Right kidney (tissue), 1 donor: ENCODE measurements at regions not wholly inside any gene's neighbourhood (a gene's known extent, or its start where the extent isn't known, plus 50 kb on each side); places are given as distances from the start of the nearest gene placed in this dataset.

Experiments used
- DNase-seq: peaks from one replicate; pipeline ENCODE4 v3.0.0-alpha.2; 2016

DNA sequence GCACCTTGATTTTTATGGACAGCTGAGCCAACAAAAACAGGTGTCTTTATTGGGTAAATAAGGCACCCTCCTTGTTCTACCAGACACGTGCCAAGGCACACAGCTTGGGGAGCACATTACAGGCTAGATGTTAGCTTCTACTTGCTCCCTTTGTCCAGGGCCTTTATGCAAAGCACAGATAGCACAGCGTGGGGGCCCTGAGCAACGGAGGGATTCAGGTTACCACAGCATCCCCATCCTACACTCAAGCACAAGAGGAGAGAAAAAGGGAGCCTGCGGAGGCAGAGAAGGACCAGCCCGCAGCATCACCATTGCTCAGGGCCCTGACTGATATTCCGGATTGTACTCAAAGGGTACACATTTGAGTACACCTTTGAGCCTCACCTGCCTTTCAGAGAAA, 181.7 kb upstream of the KIF2A start:
- no peak for DNase-seq

GRCh38 chr5:62126090-62126489, 179.9 kb upstream of the KIF2A start:
- DNase-seq = no peak

GRCh38 chr5:62127098-62127736, 178.8 kb upstream of the KIF2A start:
- no peak for DNase-seq

DNA sequence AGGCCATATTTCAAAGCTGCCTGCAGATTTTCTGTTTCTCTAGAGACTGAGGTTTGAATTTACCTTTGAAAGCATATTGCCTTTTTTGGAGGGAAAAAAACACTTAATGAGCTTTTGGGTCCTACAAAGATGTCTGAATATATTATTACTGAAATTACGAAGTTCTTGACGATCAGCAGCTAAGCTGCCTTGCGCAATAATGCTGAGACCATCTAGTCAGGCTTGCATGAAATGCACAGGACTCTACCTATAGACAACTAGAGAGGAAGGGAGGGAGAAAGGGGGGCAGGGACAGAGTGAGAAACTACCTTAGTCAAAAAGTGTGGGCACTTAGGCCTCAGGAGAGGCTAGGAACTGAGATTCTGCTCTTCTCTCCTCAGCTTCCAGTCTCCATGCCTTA, 175.9 kb upstream of the KIF2A start:
- DNase-seq = no peak

- no peak for DNase-seq
Measured at GRCh38 chr5:62132276-62132675, 173.7 kb upstream of the KIF2A start.

DNA sequence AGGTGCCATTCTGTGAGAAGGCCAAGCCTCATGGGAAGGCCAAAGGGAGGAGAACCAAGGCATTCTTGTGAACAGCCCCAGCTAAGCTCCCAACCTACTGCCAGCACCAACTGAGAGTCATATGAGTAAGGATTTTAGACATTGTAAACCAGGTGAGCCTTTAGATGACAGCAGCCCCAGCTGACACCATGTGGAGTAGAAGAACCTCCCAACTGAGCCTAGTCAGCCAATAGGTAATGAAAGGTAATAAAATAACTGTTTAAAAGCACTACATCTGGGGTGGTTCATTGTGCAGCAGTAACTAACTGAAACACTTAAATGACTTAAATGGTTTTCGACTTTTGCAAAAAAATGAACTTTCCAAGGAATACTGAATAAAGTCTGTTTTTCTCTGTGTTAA, 172.6 kb upstream of the KIF2A start:
- DNase-seq = no peak

DNA sequence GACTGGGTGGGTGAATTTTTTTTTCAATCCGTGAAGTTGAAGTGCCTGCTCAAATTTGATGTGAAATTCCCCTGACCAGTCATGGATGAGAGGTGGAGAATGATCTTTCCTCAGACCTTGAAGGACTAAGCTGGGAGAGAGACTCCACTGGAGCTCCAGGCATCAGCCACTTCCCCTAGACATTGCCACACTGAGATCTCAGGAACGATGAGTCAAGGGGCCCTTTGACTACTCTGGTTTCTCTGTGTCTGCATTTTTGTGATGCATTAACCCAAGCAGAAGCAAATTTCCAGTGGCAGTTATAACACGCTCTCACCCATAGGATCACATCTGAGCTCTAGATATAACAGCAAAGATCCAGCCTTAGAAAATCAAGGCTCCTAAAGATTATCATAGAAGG, 171.2 kb upstream of the KIF2A start:
- no peak for DNase-seq

DNA sequence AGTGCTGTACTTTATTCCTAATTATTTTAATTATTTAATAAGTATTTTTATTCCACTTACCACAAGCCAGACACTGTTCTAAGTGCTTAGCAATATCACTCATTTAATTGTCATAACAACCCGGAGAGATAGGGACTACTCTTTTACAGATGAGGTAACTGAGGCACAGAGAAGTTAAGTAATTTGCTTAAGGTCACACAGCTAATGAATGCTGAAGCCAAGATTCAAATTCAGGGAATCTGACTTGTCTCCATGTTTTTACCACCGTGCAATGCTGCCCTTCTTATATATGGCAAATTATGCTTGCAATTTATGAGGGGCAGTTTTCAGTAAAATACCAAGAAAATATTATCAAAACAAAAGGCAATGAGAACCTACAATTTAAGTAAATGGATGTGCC, 168.4 kb upstream of the KIF2A start:
- no peak for DNase-seq

GRCh38 chr5:62138607-62139006, 167.4 kb upstream of the KIF2A start:
- no peak for DNase-seq

- no peak for DNase-seq
Measured at GRCh38 chr5:62139741-62140140, 166.3 kb upstream of the KIF2A start.

- DNase-seq = no peak
Measured at GRCh38 chr5:62142351-62142750, 163.7 kb upstream of the KIF2A start.

DNA sequence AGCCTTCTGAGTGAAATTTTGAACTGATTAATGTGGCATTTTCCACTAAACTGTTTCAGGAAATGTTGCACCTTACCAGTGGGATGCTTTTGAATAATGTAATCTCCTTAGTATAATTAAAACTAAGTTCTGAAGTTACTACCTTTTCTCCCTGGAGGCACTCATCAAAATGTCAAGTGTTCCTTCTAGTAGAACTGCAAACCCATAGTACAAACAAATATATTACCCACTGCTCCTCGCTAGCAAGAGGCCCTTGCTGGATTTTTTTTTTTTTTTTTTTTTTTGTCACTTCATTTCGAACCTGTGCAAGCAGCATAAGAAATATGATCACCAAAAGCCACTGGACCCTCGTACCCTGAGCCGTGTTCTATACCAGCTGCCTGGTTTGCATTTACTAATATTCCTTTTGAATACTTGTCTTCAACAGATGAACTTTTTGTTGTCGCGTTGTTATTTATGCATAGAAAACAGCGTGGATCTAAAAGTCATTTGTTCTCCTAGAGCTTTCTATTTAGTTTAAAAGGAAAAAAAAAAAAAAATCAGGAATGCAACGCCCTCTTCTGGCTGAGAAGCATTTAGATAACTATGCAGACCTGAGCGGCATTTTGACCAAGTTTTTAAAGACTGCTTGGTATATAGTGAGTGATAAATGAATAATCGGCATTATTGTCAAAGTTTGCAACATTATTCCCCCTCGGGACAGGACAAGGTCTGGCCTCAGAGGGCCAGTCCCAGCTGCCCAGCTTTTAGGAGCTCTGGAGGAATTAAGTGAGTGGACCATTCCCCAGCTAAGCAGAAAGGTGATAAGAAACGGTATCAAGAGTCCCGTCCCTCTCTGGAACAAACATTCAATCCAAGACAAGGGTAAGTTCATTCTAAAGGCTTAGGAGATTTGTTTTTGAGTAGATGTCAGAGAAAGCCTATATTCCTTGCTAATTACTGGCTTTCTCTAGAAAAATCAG, 162.5 kb upstream of the KIF2A start:
- peak; percentile 49 for DNase-seq

DNA sequence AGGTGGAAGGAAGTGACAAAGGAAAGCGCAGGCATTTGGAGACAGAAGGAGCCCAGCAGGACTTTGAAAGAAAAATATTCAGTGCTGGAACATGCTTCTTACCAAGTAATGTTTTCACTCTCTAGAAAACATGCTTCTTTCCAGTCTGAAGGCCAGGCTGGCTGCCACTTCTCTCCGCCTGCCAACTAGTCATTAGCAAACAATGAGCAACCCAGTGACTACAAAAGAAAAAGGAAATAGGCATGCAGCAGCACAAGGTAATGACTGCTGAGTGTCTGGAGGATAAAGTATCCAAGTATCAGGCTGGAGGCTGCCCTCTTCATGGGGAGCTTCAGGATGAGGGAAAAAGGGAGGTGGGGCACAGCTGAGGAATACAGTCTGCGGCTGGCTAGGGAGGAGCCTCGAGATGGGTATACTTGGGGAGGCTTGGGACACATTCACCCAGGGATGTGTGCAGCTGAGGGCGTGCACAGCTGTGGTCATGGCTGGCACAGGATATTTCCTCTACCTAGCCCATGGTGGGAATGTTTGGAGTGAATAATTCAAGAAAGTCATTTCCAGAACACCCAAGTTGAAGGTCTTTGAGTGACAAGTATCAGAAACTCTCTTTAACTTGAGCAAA, 161.5 kb upstream of the KIF2A start:
- DNase-seq = no peak

GRCh38 chr5:62149879-62150278, 156.1 kb upstream of the KIF2A start:
- no peak for DNase-seq

DNA sequence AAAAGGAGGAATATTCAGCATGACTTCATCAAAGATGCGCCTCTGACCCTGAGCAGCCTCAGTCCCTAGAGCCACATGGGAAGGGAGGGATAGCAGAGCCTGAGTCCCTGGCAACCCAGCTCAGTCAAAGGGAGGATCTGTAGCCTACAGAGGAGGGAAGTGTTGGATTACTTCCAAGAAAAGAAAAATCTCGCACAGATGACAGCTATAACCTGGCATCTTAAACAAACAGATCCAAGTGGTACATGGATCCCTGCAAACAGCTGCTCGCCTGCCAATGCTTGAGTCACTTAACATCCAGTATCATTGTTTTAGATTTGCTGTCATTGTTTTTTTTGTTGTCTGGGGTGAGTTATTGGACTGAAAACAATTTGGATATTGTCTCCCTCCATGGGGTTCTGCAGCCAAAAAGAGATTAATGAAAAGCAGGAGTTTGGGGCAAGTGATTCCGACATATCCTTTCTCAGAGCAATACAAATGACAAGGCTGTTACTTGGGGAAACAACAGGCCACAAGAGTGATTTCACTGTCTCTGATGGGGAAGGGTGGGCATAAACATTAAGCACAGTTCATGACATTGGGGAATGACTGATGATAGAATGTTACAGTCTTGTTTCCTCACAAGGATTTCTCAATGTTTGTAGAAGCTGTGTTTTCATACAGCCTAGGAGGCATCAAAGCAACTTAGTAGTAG, 153.5 kb upstream of the KIF2A start:
- no peak for DNase-seq

DNA sequence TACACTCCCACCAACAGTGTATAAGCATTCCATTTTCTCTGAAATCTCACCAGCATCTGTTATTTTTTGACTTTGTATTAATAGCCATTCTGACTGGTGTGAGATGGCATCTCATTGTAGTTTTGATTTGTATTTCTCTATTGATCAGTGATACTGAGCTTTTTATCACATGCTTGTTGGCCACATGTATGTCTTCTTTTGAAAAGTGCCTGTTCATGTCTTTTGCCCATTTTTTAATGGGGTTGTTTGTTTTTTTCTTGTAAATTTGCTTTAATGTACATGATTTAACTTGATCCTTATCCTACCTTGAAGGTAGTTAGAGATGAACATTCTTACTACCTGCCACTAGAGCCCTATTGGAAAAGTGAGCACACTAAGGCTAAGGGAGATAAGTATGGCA, 151.2 kb upstream of the KIF2A start:
- DNase-seq = no peak

- no peak for DNase-seq
Measured at GRCh38 chr5:62155988-62156387, 150.0 kb upstream of the KIF2A start.

DNA sequence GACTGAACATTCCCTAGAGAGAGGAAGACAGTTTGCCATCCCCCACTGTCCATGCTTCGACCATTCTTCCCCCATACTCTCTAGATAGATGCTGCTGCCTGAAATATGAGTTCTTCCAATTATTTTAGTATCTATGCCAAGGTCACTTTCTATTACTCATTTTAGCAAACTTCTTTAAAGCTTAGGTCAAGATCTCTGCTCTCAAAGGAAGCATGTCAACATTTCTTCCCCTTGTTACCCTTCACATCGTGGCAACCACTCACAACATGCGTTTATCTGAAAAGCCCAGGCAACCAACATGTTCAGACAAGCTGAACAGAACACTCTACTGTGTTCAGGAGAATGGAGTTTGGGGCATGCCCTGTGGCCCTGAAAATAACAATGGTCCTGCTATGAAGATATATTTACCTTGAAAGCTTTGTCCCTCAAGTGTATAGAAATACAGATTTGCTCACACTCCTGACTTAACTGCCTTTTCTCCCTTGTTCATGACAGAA, 138.4 kb upstream of the KIF2A start:
- no peak for DNase-seq

- DNase-seq = no peak
Measured at GRCh38 chr5:62168506-62169281, 137.3 kb upstream of the KIF2A start.

DNA sequence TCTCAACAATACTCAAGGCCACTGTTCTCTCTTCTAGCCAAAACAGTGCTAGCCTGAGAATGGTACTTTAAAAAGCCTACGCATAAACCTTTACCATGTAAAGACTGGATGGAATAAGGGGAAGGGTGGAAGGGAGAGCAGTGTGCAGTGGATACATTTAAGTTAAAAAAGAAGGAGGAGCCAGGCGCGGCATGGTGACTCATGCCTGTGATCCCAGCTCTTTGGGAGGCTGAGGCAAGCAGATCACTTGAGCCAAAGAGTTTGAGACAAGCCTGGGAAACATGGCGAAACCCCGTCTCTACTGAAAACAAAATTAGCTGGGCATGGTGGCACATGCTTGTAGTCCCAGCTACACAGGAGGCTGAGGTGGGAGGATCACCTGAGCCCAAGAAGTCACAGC, 127.7 kb upstream of the KIF2A start:
- DNase-seq = no peak

- no peak for DNase-seq
Measured at GRCh38 chr5:62182802-62183201, 123.2 kb upstream of the KIF2A start.

DNA sequence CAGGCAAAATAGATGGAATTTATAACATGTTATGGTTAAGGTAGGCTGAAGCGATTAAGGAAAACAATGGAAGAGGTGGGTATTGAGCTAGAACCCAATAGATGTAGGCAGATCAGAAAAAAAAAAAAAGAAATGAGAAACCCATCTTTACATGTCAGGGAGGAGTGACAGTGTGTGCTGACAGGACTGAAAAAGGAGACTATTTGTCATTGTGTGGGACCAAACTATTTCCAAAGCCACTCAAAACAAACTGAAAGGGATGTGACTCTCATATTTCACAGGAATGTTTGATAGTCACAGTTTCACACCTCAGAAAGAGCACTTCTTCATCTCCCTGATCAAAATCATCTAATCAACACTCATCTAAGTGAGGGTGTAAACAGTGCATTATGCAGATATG, 122.3 kb upstream of the KIF2A start:
- no peak for DNase-seq
